ENCODE measurements at regions not wholly inside any gene's neighbourhood (a gene's known extent, or its start where the extent isn't known, plus 50 kb on each side); places are given as distances from the start of the nearest gene placed in this dataset.

DNA sequence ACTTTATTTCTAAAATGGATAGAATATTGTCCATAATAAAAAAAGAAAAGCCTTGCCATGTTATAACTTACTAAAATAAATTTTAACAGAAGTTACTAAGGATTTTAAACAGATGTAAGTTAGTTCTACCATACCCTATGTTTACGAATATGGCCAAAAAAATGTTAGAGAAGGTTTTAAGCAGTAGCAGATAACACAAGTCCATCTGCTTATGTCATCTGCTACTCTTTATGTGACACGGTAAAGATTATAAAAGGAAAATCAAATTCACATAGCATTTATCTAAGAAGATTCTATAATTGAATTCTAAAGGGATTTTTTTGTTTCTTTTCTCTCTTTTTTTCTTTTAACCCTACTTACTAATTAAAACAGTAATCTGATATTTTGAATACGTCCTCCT lies 114.2 kb upstream of the MIR17HG start:
- no peak for TF ChIP-seq EZH2phosphoT487 (IDR thresholded peaks at IDR 0.05; ENCODE audit: low read depth)
- TF ChIP-seq, protein P1, sequence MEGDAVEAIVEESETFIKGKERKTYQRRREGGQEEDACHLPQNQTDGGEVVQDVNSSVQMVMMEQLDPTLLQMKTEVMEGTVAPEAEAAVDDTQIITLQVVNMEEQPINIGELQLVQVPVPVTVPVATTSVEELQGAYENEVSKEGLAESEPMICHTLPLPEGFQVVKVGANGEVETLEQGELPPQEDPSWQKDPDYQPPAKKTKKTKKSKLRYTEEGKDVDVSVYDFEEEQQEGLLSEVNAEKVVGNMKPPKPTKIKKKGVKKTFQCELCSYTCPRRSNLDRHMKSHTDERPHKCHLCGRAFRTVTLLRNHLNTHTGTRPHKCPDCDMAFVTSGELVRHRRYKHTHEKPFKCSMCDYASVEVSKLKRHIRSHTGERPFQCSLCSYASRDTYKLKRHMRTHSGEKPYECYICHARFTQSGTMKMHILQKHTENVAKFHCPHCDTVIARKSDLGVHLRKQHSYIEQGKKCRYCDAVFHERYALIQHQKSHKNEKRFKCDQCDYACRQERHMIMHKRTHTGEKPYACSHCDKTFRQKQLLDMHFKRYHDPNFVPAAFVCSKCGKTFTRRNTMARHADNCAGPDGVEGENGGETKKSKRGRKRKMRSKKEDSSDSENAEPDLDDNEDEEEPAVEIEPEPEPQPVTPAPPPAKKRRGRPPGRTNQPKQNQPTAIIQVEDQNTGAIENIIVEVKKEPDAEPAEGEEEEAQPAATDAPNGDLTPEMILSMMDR (IDR thresholded peaks at IDR 0.05; ENCODE audit: low read depth, low read length) = no peak

DNA sequence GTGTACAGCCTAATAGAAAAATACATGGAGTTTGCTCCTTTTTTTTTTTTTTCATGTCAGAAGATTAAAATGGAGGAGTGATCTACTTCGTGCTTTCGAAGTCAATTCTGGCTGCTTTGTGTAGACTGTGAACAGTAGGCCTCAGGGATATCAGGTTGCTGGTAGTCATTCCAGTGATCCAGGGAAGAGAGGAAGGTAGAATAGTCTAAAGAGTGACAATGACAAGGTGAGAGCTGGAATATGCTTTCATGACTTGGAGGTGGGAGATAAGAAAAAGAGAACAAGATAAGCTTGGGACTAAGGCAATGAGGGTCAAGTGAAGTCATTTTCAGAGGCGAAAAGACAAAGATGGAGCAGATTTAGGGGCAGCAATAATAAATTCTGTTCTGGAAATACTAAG lies 111.3 kb upstream of the MIR17HG start:
- Histone ChIP-seq H3K9me3 (ENCODE audit: insufficient read depth, low read length) (no peaks in the 10 kb centered on the region), H3K27me3 (ENCODE audit: low read depth, low read length) (no peaks in the 10 kb centered on the region), H3K27ac (ENCODE audit: low read length) (no peak overlapping the region), H3K79me2 (ENCODE audit: low read length) (no peaks in the 10 kb centered on the region), H3K4me2 (ENCODE audit: low read length) (no peak overlapping the region), H2AFZ (ENCODE audit: low read depth, low read length) (no peak overlapping the region), H3K4me3 (ENCODE audit: low read length) (no peak overlapping the region), H3K36me3 (replicated peaks; ENCODE audit: low read depth, low read length) (no peaks in the 10 kb centered on the region), H3K4me1 (ENCODE audit: low read length) (peaks cover 14% of the 10 kb centered on the region), H3K9ac (ENCODE audit: low read length) (no peak overlapping the region), H4K20me1 (ENCODE audit: insufficient read depth, low read length) (no peaks in the 10 kb centered on the region)
- TF ChIP-seq, protein P1 (IDR thresholded peaks at IDR 0.05; ENCODE audit: low read depth, low read length) = no peak
- no peak for TF ChIP-seq EZH2phosphoT487 (IDR thresholded peaks at IDR 0.05; ENCODE audit: low read depth)

More for the DNA sequence above, 114.2 kb upstream of the MIR17HG start:
- H3K4me2 ChIP-seq (ENCODE audit: low read length) = no peak overlapping the region
- H3K4me1 ChIP-seq (ENCODE audit: low read length) = peaks cover 9% of the 10 kb centered on the region
- H3K4me3 ChIP-seq (ENCODE audit: low read length) = no peak overlapping the region
- H2AFZ ChIP-seq (ENCODE audit: low read depth, low read length) = no peak overlapping the region
- H3K27me3 ChIP-seq (ENCODE audit: low read depth, low read length) = no peaks in the 10 kb centered on the region
- no peaks in the 10 kb centered on the region for H3K79me2 ChIP-seq (ENCODE audit: low read length)
- no peaks in the 10 kb centered on the region for H3K36me3 ChIP-seq (replicated peaks; ENCODE audit: low read depth, low read length)
- no peak overlapping the region for H3K9ac ChIP-seq (ENCODE audit: low read length)
- no peak overlapping the region for H3K27ac ChIP-seq (ENCODE audit: low read length)
- H4K20me1 ChIP-seq (ENCODE audit: insufficient read depth, low read length) = no peaks in the 10 kb centered on the region
- no peaks in the 10 kb centered on the region for H3K9me3 ChIP-seq (ENCODE audit: insufficient read depth, low read length)

DNA sequence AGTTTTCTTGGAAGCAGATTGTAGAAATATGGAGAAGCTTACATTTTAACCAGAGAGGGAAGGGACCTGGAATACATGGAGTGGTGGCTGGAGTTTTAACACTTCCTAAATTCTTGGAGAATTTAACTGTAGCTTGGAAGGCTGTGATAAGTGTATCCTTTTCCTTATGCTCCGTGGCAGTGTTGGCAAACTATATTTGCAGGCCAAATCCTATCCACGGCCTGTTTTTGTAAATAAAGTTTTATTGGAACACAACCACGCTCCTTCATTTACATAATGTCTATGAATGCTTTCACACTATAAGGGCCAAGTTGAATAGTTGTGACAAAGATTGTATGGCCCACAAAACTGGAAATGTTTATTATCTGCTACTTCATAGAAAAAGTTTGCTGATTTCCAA lies 110.6 kb upstream of the MIR17HG start:
- H3K4me1 ChIP-seq (ENCODE audit: low read length) = peaks cover 14% of the 10 kb centered on the region
- no peak for TF ChIP-seq EZH2phosphoT487 (IDR thresholded peaks at IDR 0.05; ENCODE audit: low read depth)
- TF ChIP-seq, protein P1 (IDR thresholded peaks at IDR 0.05; ENCODE audit: low read depth, low read length) = no peak
- H3K4me3 ChIP-seq (ENCODE audit: low read length) = no peak overlapping the region

DNA sequence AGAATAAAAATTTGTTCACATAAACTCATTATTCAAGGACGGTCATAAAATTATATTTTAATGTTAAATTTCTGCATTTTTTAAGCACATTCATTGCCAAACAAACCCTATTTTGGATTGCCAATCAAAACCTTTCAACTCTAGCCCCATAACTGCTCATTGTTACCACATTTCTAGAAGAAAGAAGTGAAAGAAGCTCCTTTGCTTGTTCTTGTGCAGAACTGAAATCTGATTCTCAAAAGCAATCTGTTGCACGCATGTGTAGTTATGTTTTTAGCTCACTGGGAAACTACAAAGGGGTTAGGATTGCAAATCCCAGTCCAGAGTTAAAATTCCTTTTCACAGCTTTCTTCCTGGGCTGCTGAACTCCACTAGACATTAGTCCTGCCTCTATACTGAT lies 109.5 kb upstream of the MIR17HG start:
- Histone ChIP-seq H4K20me1 (ENCODE audit: insufficient read depth, low read length) (no peaks in the 10 kb centered on the region), H3K9me3 (ENCODE audit: insufficient read depth, low read length) (no peaks in the 10 kb centered on the region), H3K36me3 (replicated peaks; ENCODE audit: low read depth, low read length) (no peaks in the 10 kb centered on the region), H3K79me2 (ENCODE audit: low read length) (no peaks in the 10 kb centered on the region), H3K9ac (ENCODE audit: low read length) (no peak overlapping the region), H3K4me2 (ENCODE audit: low read length) (0 out of 2 replicates have a peak overlapping the region, but pooled peaks have one; percentile 1), H3K27ac (ENCODE audit: low read length) (no peak overlapping the region), H3K4me3 (ENCODE audit: low read length) (no peak overlapping the region), H2AFZ (ENCODE audit: low read depth, low read length) (no peak overlapping the region), H3K27me3 (ENCODE audit: low read depth, low read length) (no peaks in the 10 kb centered on the region), H3K4me1 (ENCODE audit: low read length) (peaks cover 14% of the 10 kb centered on the region)
- no peak for TF ChIP-seq EZH2phosphoT487 (IDR thresholded peaks at IDR 0.05; ENCODE audit: low read depth)
- TF ChIP-seq, protein P1 (IDR thresholded peaks at IDR 0.05; ENCODE audit: low read depth, low read length) = no peak

More for the DNA sequence above, 110.6 kb upstream of the MIR17HG start:
- Histone ChIP-seq H4K20me1 (ENCODE audit: insufficient read depth, low read length) (no peaks in the 10 kb centered on the region), H3K27ac (ENCODE audit: low read length) (no peak overlapping the region), H3K9me3 (ENCODE audit: insufficient read depth, low read length) (no peaks in the 10 kb centered on the region), H3K36me3 (replicated peaks; ENCODE audit: low read depth, low read length) (no peaks in the 10 kb centered on the region), H3K27me3 (ENCODE audit: low read depth, low read length) (no peaks in the 10 kb centered on the region), H3K9ac (ENCODE audit: low read length) (no peak overlapping the region), H3K79me2 (ENCODE audit: low read length) (no peaks in the 10 kb centered on the region), H2AFZ (ENCODE audit: low read depth, low read length) (no peak overlapping the region), H3K4me2 (ENCODE audit: low read length) (no peak overlapping the region)

All from OCI-LY3 (cell line).